ENCODE measurements at regions not wholly inside any gene's neighbourhood (a gene's known extent, or its start where the extent isn't known, plus 50 kb on each side); places are given as distances from the start of the nearest gene placed in this dataset.

DNA sequence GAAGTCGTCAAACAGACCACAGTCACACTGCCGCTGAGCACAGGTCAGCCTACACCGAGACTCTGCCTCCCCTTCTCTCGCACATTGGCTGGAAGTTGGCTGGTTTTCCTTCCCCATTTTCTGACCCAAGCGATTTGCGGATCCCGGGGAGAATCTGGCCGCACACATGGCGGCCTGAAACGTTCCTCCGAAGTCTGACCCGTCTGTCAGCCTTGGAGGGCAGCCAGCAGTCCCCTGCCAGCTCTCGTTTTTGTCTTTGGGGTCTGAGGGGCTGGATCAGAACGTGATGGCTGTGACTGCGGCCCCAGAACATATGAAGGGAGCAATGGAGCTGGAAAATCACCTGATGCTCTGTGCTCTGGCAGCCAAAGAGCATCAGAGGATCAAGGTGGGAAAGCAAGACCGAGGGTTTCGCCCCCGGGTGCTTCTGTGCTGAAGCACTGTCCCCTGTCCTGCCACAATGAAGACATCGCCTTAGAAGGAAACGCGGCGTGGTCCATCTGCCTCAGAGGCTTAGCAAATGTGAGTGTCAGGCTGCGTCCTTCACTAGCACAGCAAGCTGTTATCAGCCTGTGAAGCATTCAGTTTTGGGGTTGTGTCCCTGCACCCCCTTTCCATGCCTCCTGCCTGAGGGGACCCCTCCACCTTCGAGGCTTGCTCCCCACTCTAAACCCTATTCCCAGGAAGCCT is 119.3 kb upstream of the SHH start:
- ChIA-PET CTCF (interaction anchor here (0.6 kb wide), 1 partner anchor 927 kb away, joined by 3 read pairs; no protein-coding TSS in a partner anchor), POLR2A (no interaction called here)
- DNase-seq (ENCODE audit: extremely low spot score), result no peak
- TF ChIP-seq BHLHE40 (IDR thresholded peaks at IDR 0.05; ENCODE audit: borderline replicate concordance) (no peak), SP1 (IDR thresholded peaks at IDR 0.05) (no peak), ARNT (IDR thresholded peaks at IDR 0.05) (no peak)

- DNase-seq (ENCODE audit: extremely low spot score), result no peak
- no peak for TF ChIP-seq HDGF (IDR thresholded peaks at IDR 0.05; ENCODE audit: borderline replicate concordance)
- TF ChIP-seq ELF4 (IDR thresholded peaks at IDR 0.05), result no peak
- no peak for TF ChIP-seq ARNT (IDR thresholded peaks at IDR 0.05)
- no peak for TF ChIP-seq FOXK2 (IDR thresholded peaks at IDR 0.05)
- TF ChIP-seq FOXA1 (IDR thresholded peaks at IDR 0.05), result no peak
- no peak for TF ChIP-seq SUZ12 (IDR thresholded peaks at IDR 0.05)
- no peak for TF ChIP-seq L3MBTL2 (conservative IDR thresholded peaks at IDR 0.05)
- CTCF ChIA-PET, result no interaction called here
- POLR2A ChIA-PET, result no interaction called here
These were observed 118.3 kb upstream of the SHH start for GRCh38 chr7:155930527-155930926.

- ChIA-PET POLR2A (no interaction called here), CTCF (no interaction called here)
These were observed 117.8 kb upstream of the SHH start for GRCh38 chr7:155930061-155930460.

DNA sequence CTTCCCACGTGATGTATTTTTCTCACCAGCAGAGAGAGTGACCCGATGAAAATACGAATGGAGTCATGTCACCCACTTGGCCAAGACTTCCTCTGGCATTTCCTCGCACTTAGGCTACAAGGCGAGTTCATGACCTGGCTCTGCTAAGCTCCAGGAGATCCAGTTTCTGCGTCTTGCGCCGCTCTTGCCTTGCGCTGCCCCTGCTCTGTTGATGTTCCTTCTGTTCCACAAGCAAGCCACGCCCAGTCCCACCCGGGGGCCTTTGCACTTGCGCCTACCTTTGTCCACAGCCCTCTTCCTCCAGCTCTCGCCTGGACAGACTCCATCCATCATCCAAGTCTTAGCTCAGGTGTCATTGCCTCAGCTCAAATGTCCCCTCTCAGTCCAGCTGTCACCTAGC is 116.3 kb upstream of the SHH start:
- POLR2A ChIA-PET, result no interaction called here
- CTCF ChIA-PET, result no interaction called here
- no peak for DNase-seq (ENCODE audit: extremely low spot score)
- TF ChIP-seq L3MBTL2 (conservative IDR thresholded peaks at IDR 0.05) (no peak), HDGF (IDR thresholded peaks at IDR 0.05; ENCODE audit: borderline replicate concordance) (no peak), ZNF384 (IDR thresholded peaks at IDR 0.05) (no peak), ARNT (IDR thresholded peaks at IDR 0.05) (no peak)

More at GRCh38 chr7:155930061-155930460, 117.8 kb upstream of the SHH start:
- no peak for TF ChIP-seq SP1 (IDR thresholded peaks at IDR 0.05)
- TF ChIP-seq ARNT (IDR thresholded peaks at IDR 0.05), result no peak
- TF ChIP-seq NFRKB (IDR thresholded peaks at IDR 0.05), result no peak
- no peak for TF ChIP-seq BHLHE40 (IDR thresholded peaks at IDR 0.05; ENCODE audit: borderline replicate concordance)
- no peak for TF ChIP-seq L3MBTL2 (conservative IDR thresholded peaks at IDR 0.05)
- no peak for TF ChIP-seq TARDBP (IDR thresholded peaks at IDR 0.05)
- no peak for TF ChIP-seq LEF1 (IDR thresholded peaks at IDR 0.05; ENCODE audit: borderline replicate concordance)
- no peak for TF ChIP-seq HDGF (IDR thresholded peaks at IDR 0.05; ENCODE audit: borderline replicate concordance)
- DNase-seq (ENCODE audit: extremely low spot score), result no peak

GRCh38 chr7:155927905-155928304 is 115.6 kb upstream of the SHH start:
- no peak for TF ChIP-seq HDGF (IDR thresholded peaks at IDR 0.05; ENCODE audit: borderline replicate concordance)
- no peak for TF ChIP-seq ZNF384 (IDR thresholded peaks at IDR 0.05)
- no peak for TF ChIP-seq LEF1 (IDR thresholded peaks at IDR 0.05; ENCODE audit: borderline replicate concordance)
- no peak for TF ChIP-seq CTBP1 (IDR thresholded peaks at IDR 0.05; ENCODE audit: borderline replicate concordance)
- TF ChIP-seq L3MBTL2 (conservative IDR thresholded peaks at IDR 0.05), result no peak
- TF ChIP-seq FOXK2 (IDR thresholded peaks at IDR 0.05), result no peak
- no peak for TF ChIP-seq SP1 (IDR thresholded peaks at IDR 0.05)
- no peak for TF ChIP-seq SUZ12 (IDR thresholded peaks at IDR 0.05)
- no peak for TF ChIP-seq FOXA1 (IDR thresholded peaks at IDR 0.05)
- no peak for TF ChIP-seq ARNT (IDR thresholded peaks at IDR 0.05)
- TF ChIP-seq TARDBP (IDR thresholded peaks at IDR 0.05), result no peak
- TF ChIP-seq, protein P1, sequence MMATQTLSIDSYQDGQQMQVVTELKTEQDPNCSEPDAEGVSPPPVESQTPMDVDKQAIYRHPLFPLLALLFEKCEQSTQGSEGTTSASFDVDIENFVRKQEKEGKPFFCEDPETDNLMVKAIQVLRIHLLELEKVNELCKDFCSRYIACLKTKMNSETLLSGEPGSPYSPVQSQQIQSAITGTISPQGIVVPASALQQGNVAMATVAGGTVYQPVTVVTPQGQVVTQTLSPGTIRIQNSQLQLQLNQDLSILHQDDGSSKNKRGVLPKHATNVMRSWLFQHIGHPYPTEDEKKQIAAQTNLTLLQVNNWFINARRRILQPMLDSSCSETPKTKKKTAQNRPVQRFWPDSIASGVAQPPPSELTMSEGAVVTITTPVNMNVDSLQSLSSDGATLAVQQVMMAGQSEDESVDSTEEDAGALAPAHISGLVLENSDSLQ (IDR thresholded peaks at IDR 0.05), result no peak
- no peak for TF ChIP-seq NFRKB (IDR thresholded peaks at IDR 0.05)
- ChIA-PET POLR2A (no interaction called here), CTCF (no interaction called here)
- no peak for DNase-seq (ENCODE audit: extremely low spot score)

DNA sequence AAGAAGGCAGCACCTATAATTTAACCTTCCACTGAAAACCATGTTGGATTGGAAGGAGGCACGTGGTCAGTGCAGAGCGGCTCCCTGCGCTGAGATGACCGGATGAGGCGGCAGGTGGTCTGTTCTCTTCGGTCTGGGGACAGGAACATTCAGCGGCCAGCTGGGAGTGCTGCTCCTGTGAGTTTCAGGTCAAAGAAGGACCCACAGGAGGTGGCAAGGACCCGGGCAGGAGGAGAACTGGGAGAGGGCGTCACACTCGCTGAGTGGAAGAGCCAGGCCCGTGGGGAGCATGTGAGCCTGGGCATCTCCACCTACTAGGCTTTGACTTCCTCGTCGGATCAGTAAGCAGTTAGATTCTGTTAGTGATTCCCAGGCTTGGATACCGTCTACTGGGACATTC is 113.4 kb upstream of the SHH start:
- POLR2A ChIA-PET, result no interaction called here
- CTCF ChIA-PET, result interaction anchor here (0.7 to 0.8 kb wide), 2 partner anchors 33 to 1323 kb away, joined by 3 read pairs; no protein-coding TSS in a partner anchor
- no peak for DNase-seq (ENCODE audit: extremely low spot score)
- TF ChIP-seq FOXK2 (IDR thresholded peaks at IDR 0.05) (no peak), BHLHE40 (IDR thresholded peaks at IDR 0.05; ENCODE audit: borderline replicate concordance) (no peak)

DNA sequence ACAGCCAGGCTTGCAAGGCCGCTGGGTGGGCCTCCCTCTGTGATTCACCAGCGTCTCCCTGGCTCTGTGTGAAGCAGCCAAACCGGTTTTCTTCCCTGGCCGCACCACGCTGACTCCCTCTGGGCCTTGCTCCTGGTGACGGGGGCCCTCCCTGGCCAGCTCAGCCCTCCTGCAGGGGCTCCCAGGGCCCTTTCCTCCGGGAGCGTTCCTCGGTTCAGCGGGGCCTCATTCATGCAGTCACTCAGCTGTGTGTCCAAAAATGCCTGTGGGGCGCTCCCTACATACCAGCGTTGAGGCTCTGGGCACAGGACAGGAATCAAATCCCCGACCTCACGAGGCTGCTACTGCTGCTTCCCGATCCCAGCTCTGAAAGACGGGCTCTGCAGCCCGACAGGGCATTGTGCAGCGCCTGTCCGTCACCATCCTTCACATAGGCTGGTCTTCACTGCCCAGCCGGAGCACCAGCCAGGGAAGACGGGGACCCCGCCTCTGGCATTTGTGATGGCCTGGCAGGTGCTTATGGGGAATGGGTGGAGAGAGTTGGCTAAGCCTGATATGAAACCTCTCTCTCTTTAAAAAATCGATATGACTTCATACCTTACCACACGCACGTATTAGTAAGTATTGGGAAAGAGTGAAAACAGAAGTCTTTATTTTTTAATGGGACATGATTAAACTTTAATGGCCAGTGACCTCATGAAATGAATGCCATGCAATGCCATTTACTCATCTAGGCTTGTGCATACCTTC is 110.0 kb upstream of the SHH start:
- TF ChIP-seq L3MBTL2 (conservative IDR thresholded peaks at IDR 0.05), result no peak
- no peak for TF ChIP-seq LEF1 (IDR thresholded peaks at IDR 0.05; ENCODE audit: borderline replicate concordance)
- TF ChIP-seq BHLHE40 (IDR thresholded peaks at IDR 0.05; ENCODE audit: borderline replicate concordance), result no peak
- no peak for TF ChIP-seq FOXK2 (IDR thresholded peaks at IDR 0.05)
- no peak for TF ChIP-seq SUZ12 (IDR thresholded peaks at IDR 0.05)
- TF ChIP-seq ARNT (IDR thresholded peaks at IDR 0.05), result no peak
- no peak for TF ChIP-seq ZNF384 (IDR thresholded peaks at IDR 0.05)
- TF ChIP-seq SP1 (IDR thresholded peaks at IDR 0.05), result no peak
- TF ChIP-seq NFRKB (IDR thresholded peaks at IDR 0.05), result no peak
- no peak for TF ChIP-seq ELF4 (IDR thresholded peaks at IDR 0.05)
- TF ChIP-seq TARDBP (IDR thresholded peaks at IDR 0.05), result no peak
- TF ChIP-seq, protein P1 (IDR thresholded peaks at IDR 0.05), result no peak
- no peak for TF ChIP-seq HDGF (IDR thresholded peaks at IDR 0.05; ENCODE audit: borderline replicate concordance)
- no peak for TF ChIP-seq FOXA1 (IDR thresholded peaks at IDR 0.05)
- TF ChIP-seq CTBP1 (IDR thresholded peaks at IDR 0.05; ENCODE audit: borderline replicate concordance), result no peak
- no peak for TF ChIP-seq FOXM1 (IDR thresholded peaks at IDR 0.05; ENCODE audit: borderline replicate concordance)
- ChIA-PET POLR2A (no interaction called here), CTCF (no interaction called here)
- DNase-seq (ENCODE audit: extremely low spot score), result no peak
